Liver (tissue), 8 donors: ENCODE measurements at regions not wholly inside any gene's neighbourhood (a gene's known extent, or its start where the extent isn't known, plus 50 kb on each side); places are given as distances from the start of the nearest gene placed in this dataset.

Experiments used
- DNase-seq: peaks from one replicate; pipeline ENCODE4 v3.0.0-alpha.2; 2017; ENCODE audit warnings: low spot score
- H3K27ac ChIP-seq, 2 donors: one replicate each; pipeline ENCODE4 v1.7.0; 2013; ENCODE audit warnings: inconsistent platforms in 2 of 2, low read length in 2 of 2, control low read depth in 1 of 2, low read depth in 1 of 2, mild to moderate bottlenecking in 1 of 2
- H3K27me3 ChIP-seq, 4 donors: one replicate each; pipeline versions ENCODE4 v1.6.1 to v1.7.0; 2013; ENCODE audit warnings: low read length in 3 of 4, inconsistent platforms in 1 of 4, mild to moderate bottlenecking in 1 of 4, moderate library complexity in 1 of 4; ENCODE audit not compliant: control insufficient read depth in 4 of 4, insufficient read depth in 4 of 4
- H3K36me3 ChIP-seq, 4 donors: one replicate each; pipeline versions ENCODE4 v1.6.1 to v1.7.0; 2013; ENCODE audit warnings: low read length in 3 of 4, mild to moderate bottlenecking in 3 of 4, low read depth in 1 of 4, moderate library complexity in 1 of 4; ENCODE audit not compliant: control insufficient read depth in 4 of 4, insufficient read depth in 3 of 4
- H3K4me1 ChIP-seq, 4 donors: one replicate each; pipeline versions ENCODE4 v1.6.1 to v1.7.0; 2013; ENCODE audit warnings: low read length in 3 of 4, mild to moderate bottlenecking in 3 of 4, moderate library complexity in 1 of 4; ENCODE audit not compliant: control insufficient read depth in 4 of 4, insufficient read depth in 4 of 4
- H3K4me3 ChIP-seq, 3 donors: one replicate each; pipeline versions ENCODE4 v1.6.1 to v1.7.0; 2013; ENCODE audit warnings: low read length in 3 of 3, control low read depth in 1 of 3, low read depth in 1 of 3, mild to moderate bottlenecking in 1 of 3
- H3K9ac ChIP-seq, 2 donors: one replicate each; pipeline ENCODE4 v1.7.0; 2013; ENCODE audit warnings: low read length in 2 of 2, mild to moderate bottlenecking in 2 of 2, moderate library complexity in 2 of 2, control low read depth in 1 of 2, low read depth in 1 of 2
- H3K9me3 ChIP-seq, 4 donors: one replicate each; pipeline versions ENCODE4 v1.6.1 to v1.7.0; 2013; ENCODE audit warnings: low read length in 3 of 4; ENCODE audit not compliant: control insufficient read depth in 4 of 4
- ATF3 ChIP-seq: IDR thresholded peaks from 2 replicates; pipeline ENCODE4 v1.6.1; 2016; ENCODE audit warnings: antibody characterized with exemption
- CTCF ChIP-seq: fragments of 150-350 bp; IDR thresholded peaks from 2 replicates; pipeline ENCODE4 v1.5.1; 2017; ENCODE audit warnings: improper control_type of control experiment, low read depth, low read length; ENCODE audit not compliant: missing input control
- EGR1 ChIP-seq, 2 donors: IDR thresholded peaks; 2 replicates each; pipeline ENCODE4 v1.6.1; 2016 to 2018; ENCODE audit warnings: antibody characterized with exemption in 2 of 2, low read depth in 2 of 2
- FOXA1 ChIP-seq: IDR thresholded peaks from 2 replicates; pipeline ENCODE4 v1.6.1; 2016; ENCODE audit warnings: antibody characterized with exemption
- FOXA2 ChIP-seq: IDR thresholded peaks from 2 replicates; pipeline ENCODE4 v1.6.1; 2016; ENCODE audit warnings: antibody characterized with exemption
- GABPA ChIP-seq, 2 donors: IDR thresholded peaks in 1 of 2; conservative IDR thresholded peaks in 1 of 2; 2 replicates each; pipeline ENCODE4 v1.6.1; 2016; ENCODE audit warnings: antibody characterized with exemption in 2 of 2, mild to moderate bottlenecking in 1 of 2, moderate library complexity in 1 of 2
- HNF4A ChIP-seq, 2 donors: conservative IDR thresholded peaks; 2 replicates each; pipeline ENCODE4 v1.6.1; 2016; ENCODE audit warnings: antibody characterized with exemption in 2 of 2, mild to moderate bottlenecking in 2 of 2
- HNF4G ChIP-seq: IDR thresholded peaks from 2 replicates; pipeline ENCODE4 v1.6.1; 2016; ENCODE audit warnings: antibody characterized with exemption
- JUND ChIP-seq, 2 donors: IDR thresholded peaks; 2 replicates each; pipeline ENCODE4 v1.6.1; 2016; ENCODE audit warnings: antibody characterized with exemption in 2 of 2
- MAX ChIP-seq: IDR thresholded peaks from 2 replicates; pipeline ENCODE4 v1.6.1; 2016; ENCODE audit warnings: antibody characterized with exemption
- NR2F2 ChIP-seq: IDR thresholded peaks from 2 replicates; pipeline ENCODE4 v1.6.1; 2016; ENCODE audit warnings: antibody characterized with exemption
- RAD21 ChIP-seq, 2 donors: IDR thresholded peaks; 2 replicates each; pipeline ENCODE4 v1.6.1; 2016; ENCODE audit warnings: antibody characterized with exemption in 2 of 2, mild to moderate bottlenecking in 2 of 2
- REST ChIP-seq: IDR thresholded peaks from 2 replicates; pipeline ENCODE4 v1.6.1; 2016; ENCODE audit warnings: antibody characterized with exemption, mild to moderate bottlenecking
- RXRA ChIP-seq, 2 donors: IDR thresholded peaks; 2 replicates each; pipeline ENCODE4 v1.6.1; 2017 to 2018; ENCODE audit warnings: antibody characterized with exemption in 2 of 2, mild to moderate bottlenecking in 1 of 2
- SP1 ChIP-seq: IDR thresholded peaks from 2 replicates; pipeline ENCODE4 v1.6.1; 2018; ENCODE audit warnings: antibody characterized with exemption, mild to moderate bottlenecking
- TAF1 ChIP-seq: conservative IDR thresholded peaks from 2 replicates; pipeline ENCODE4 v1.6.1; 2016; ENCODE audit warnings: antibody characterized with exemption, mild to moderate bottlenecking
- YY1 ChIP-seq: IDR thresholded peaks from 2 replicates; pipeline ENCODE4 v1.6.1; 2016; ENCODE audit warnings: antibody characterized with exemption, mild to moderate bottlenecking
- ZBTB33 ChIP-seq: IDR thresholded peaks from 2 replicates; pipeline ENCODE4 v1.6.1; 2016; ENCODE audit warnings: antibody characterized with exemption
- WGBS: extraction: QIAGEN DNeasy Blood & Tissue Kit; methylation state at CpG from one replicate; pipeline ENCODE4 v1.1.7; 2013; 5-methylcytosine and 5-hydroxymethylcytosine counted together
- donor health status: healthy.
- donor health status: healthy.
- donor health status: healthy.
- donor health status: healthy.
- donor health status: healthy.

- no peak overlapping the region for H3K9ac ChIP-seq
- DNase-seq: peak; percentile 74
- peak overlapping the region in 1 of 2 donors; percentile 22 for H3K27ac ChIP-seq
- 66% methylated on average over 3 of the region's 3 CpGs for WGBS
- TF ChIP-seq HNF4A (conservative IDR thresholded peaks at IDR 0.05) (peak; percentile 94 to 98), MAX (peak; percentile 91), GABPA (IDR thresholded peaks at IDR 0.05 in 1 of 2, conservative IDR thresholded peaks at IDR 0.05 in 1 of 2) (peak in 1 of 2 donors; percentile 66), REST (peak; percentile 48), ATF3 (peak; percentile 95), NR2F2 (peak; percentile 76), SP1 (peak; percentile 94), ZBTB33 (peak; percentile 92), RXRA (IDR thresholded peaks at IDR 0.05) (peak; percentile 99 to 100), RAD21 (IDR thresholded peaks at IDR 0.05) (peak; percentile 64 to 67), CTCF (no peak), FOXA2 (peak; percentile 48), YY1 (peak; percentile 87), FOXA1 (peak; percentile 88), HNF4G (peak; percentile 86), JUND (IDR thresholded peaks at IDR 0.05) (peak; percentile 97), TAF1 (no peak), EGR1 (IDR thresholded peaks at IDR 0.05; ENCODE audit: low read depth in 2 of 2) (peak in 1 of 2 donors; percentile 84)
- no peaks in the 10 kb centered on the region for H3K9me3 ChIP-seq
- H3K27me3 ChIP-seq: no peaks in the 10 kb centered on the region
- no peak overlapping the region for H3K4me3 ChIP-seq
- no peaks in the 10 kb centered on the region for H3K36me3 ChIP-seq
- peaks cover 14 to 44% (median 36%) of the 10 kb centered on the region in 4 donors for H3K4me1 ChIP-seq
Measured at GRCh38 chr1:58881471-58881994, 97.7 kb upstream of the JUN start.
